ENCODE measurements at regions not wholly inside any gene's neighbourhood (a gene's known extent, or its start where the extent isn't known, plus 50 kb on each side); places are given as distances from the start of the nearest gene placed in this dataset.

DNA sequence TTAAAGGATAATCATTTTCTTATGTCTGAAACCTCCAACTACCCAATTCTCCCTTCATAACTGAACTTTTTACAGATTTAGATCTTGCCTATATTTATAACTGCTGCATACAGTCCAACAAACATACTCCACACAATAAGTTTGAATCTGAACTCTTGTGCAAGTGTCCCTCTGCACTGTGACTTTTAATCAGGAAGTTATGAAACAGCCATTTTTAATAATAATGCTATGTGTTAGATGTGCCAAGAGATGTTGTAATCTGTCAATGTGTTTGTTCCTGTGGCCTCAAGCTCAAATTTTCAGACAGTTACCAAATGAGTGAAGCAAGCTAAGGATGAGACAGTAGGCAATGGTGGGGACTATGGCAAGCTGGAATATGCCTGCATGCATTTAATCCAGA lies 57.6 kb upstream of the MTAP start:
- TF ChIP-seq TAF1 (IDR thresholded peaks at IDR 0.05; ENCODE audit: borderline replicate concordance, insufficient read depth, low read length), result no peak
- no peak for TF ChIP-seq FOXP2 (optimal IDR thresholded peaks at IDR 0.05; ENCODE audit: borderline replicate concordance, extremely low read depth, extremely low read length, insufficient read depth)
- TF ChIP-seq POLR2AphosphoS5 (IDR thresholded peaks at IDR 0.05; ENCODE audit: low read depth, low read length), result no peak
- TF ChIP-seq, protein P1, sequence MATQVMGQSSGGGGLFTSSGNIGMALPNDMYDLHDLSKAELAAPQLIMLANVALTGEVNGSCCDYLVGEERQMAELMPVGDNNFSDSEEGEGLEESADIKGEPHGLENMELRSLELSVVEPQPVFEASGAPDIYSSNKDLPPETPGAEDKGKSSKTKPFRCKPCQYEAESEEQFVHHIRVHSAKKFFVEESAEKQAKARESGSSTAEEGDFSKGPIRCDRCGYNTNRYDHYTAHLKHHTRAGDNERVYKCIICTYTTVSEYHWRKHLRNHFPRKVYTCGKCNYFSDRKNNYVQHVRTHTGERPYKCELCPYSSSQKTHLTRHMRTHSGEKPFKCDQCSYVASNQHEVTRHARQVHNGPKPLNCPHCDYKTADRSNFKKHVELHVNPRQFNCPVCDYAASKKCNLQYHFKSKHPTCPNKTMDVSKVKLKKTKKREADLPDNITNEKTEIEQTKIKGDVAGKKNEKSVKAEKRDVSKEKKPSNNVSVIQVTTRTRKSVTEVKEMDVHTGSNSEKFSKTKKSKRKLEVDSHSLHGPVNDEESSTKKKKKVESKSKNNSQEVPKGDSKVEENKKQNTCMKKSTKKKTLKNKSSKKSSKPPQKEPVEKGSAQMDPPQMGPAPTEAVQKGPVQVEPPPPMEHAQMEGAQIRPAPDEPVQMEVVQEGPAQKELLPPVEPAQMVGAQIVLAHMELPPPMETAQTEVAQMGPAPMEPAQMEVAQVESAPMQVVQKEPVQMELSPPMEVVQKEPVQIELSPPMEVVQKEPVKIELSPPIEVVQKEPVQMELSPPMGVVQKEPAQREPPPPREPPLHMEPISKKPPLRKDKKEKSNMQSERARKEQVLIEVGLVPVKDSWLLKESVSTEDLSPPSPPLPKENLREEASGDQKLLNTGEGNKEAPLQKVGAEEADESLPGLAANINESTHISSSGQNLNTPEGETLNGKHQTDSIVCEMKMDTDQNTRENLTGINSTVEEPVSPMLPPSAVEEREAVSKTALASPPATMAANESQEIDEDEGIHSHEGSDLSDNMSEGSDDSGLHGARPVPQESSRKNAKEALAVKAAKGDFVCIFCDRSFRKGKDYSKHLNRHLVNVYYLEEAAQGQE (IDR thresholded peaks at IDR 0.05; ENCODE audit: insufficient read depth in 1 of 2, low read depth in 2 of 2, low read length in 2 of 2), result no peak
- no peak for TF ChIP-seq SIN3A (IDR thresholded peaks at IDR 0.05; ENCODE audit: borderline replicate concordance, insufficient read depth, low read length)

GRCh38 chr9:21746550-21746949 lies 55.9 kb upstream of the MTAP start:
- TF ChIP-seq, protein P1 (IDR thresholded peaks at IDR 0.05; ENCODE audit: insufficient read depth in 1 of 2, low read depth in 2 of 2, low read length in 2 of 2), result no peak

GRCh38 chr9:21747175-21747574 lies 55.3 kb upstream of the MTAP start:
- TF ChIP-seq, protein P1 (IDR thresholded peaks at IDR 0.05; ENCODE audit: insufficient read depth in 1 of 2, low read depth in 2 of 2, low read length in 2 of 2), result no peak
- TF ChIP-seq FOXP2 (optimal IDR thresholded peaks at IDR 0.05; ENCODE audit: borderline replicate concordance, extremely low read depth, extremely low read length, insufficient read depth), result no peak
- TF ChIP-seq SIN3A (IDR thresholded peaks at IDR 0.05; ENCODE audit: borderline replicate concordance, insufficient read depth, low read length), result no peak
- TF ChIP-seq POLR2AphosphoS5 (IDR thresholded peaks at IDR 0.05; ENCODE audit: low read depth, low read length), result no peak
- no peak for TF ChIP-seq TAF1 (IDR thresholded peaks at IDR 0.05; ENCODE audit: borderline replicate concordance, insufficient read depth, low read length)

GRCh38 chr9:21750021-21750735 lies 52.3 kb upstream of the MTAP start:
- TF ChIP-seq, protein P1 (IDR thresholded peaks at IDR 0.05; ENCODE audit: insufficient read depth in 1 of 2, low read depth in 2 of 2, low read length in 2 of 2), result no peak
- TF ChIP-seq TAF1 (IDR thresholded peaks at IDR 0.05; ENCODE audit: borderline replicate concordance, insufficient read depth, low read length), result no peak
- no peak for TF ChIP-seq POLR2AphosphoS5 (IDR thresholded peaks at IDR 0.05; ENCODE audit: low read depth, low read length)
- no peak for TF ChIP-seq SIN3A (IDR thresholded peaks at IDR 0.05; ENCODE audit: borderline replicate concordance, insufficient read depth, low read length)
- no peak for TF ChIP-seq FOXP2 (optimal IDR thresholded peaks at IDR 0.05; ENCODE audit: borderline replicate concordance, extremely low read depth, extremely low read length, insufficient read depth)

DNA sequence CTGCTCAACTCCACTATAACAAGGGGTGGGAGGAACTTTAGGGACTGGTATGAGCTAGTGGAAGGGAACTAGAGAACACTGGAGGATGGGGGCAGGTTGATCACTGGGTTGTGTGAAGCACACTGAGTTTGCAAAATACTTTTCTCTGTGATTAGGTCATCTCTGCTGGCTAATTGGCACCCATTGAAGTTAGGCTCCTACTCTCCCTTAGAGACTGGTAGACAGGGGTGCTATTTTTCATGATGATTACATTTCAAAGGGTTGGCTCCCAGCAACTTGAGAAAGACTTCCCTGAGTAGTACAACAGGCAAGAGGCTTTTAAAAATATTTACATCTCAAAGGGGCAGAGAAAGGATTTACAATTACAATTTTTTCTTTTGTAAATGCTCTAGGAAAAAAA lies 50.4 kb upstream of the MTAP start:
- TF ChIP-seq SIN3A (IDR thresholded peaks at IDR 0.05; ENCODE audit: borderline replicate concordance, insufficient read depth, low read length), result no peak
- no peak for TF ChIP-seq TAF1 (IDR thresholded peaks at IDR 0.05; ENCODE audit: borderline replicate concordance, insufficient read depth, low read length)
- no peak for TF ChIP-seq FOXP2 (optimal IDR thresholded peaks at IDR 0.05; ENCODE audit: borderline replicate concordance, extremely low read depth, extremely low read length, insufficient read depth)
- TF ChIP-seq, protein P1 (IDR thresholded peaks at IDR 0.05; ENCODE audit: insufficient read depth in 1 of 2, low read depth in 2 of 2, low read length in 2 of 2), result no peak
- TF ChIP-seq POLR2AphosphoS5 (IDR thresholded peaks at IDR 0.05; ENCODE audit: low read depth, low read length), result no peak
